Peyer's patch (tissue), 4 donors: ENCODE measurements at regions not wholly inside any gene's neighbourhood (a gene's known extent, or its start where the extent isn't known, plus 50 kb on each side); places are given as distances from the start of the nearest gene placed in this dataset.

ENCODE experiments used
- POLR2A ChIP-seq, 2 donors: fragments of 450-650 bp; IDR thresholded peaks; one replicate each; pipeline ENCODE4 v1.5.1; 2017; ENCODE audit warnings: antibody characterized with exemption in 2 of 2, mild to moderate bottlenecking in 2 of 2, moderate library complexity in 2 of 2
- TF ChIP-seq, protein P1 (sequence below), 6 experiments: fragments of 450-650 bp in 4 of 6; fragments of 200-600 bp in 2 of 6; sonication (generic) in 1 of 6; IDR thresholded peaks; one replicate each; pipeline ENCODE4 v1.5.1; 2017 to 2019; ENCODE audit warnings: antibody characterized with exemption in 6 of 6, mild to moderate bottlenecking in 3 of 6, moderate library complexity in 1 of 6

DNA sequence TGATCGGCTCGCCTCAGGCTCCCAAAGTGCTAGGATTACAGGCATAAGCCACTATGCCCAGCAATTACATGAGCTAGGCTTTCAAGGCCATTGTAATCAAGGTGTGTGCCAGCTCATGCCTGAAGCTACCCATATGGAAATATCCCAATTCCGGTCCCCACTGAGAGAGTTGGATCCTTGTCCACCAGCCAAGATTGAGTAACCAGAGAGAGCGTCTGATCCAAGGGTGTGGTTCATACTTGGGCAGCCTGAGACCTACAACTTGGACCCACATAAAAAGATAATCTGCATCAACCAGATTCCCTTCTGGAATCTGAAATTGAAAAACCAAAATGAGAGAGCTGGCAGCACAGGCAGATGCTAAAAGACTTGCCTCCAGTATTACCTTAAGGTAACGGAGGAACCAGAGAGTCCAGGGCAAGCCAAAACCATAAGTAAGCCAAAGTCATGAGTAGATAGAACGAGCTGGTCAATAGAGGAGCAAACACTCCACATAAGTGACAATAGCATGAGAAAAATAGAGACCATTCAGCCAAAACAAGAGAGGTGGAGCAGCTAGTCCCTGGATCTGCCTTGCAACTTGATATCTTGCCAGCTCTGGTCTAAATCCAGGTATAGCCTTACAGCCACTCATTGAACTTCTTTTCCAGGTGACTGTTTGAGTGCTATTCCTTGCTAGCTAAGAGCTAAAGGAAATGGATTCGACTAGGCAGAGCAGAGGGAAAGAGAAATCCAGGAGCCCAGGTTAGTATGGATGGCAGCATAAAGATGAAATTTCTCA, 63.8 kb upstream of the ATP1A1 start:
- TF ChIP-seq, protein P1, sequence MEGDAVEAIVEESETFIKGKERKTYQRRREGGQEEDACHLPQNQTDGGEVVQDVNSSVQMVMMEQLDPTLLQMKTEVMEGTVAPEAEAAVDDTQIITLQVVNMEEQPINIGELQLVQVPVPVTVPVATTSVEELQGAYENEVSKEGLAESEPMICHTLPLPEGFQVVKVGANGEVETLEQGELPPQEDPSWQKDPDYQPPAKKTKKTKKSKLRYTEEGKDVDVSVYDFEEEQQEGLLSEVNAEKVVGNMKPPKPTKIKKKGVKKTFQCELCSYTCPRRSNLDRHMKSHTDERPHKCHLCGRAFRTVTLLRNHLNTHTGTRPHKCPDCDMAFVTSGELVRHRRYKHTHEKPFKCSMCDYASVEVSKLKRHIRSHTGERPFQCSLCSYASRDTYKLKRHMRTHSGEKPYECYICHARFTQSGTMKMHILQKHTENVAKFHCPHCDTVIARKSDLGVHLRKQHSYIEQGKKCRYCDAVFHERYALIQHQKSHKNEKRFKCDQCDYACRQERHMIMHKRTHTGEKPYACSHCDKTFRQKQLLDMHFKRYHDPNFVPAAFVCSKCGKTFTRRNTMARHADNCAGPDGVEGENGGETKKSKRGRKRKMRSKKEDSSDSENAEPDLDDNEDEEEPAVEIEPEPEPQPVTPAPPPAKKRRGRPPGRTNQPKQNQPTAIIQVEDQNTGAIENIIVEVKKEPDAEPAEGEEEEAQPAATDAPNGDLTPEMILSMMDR (IDR thresholded peaks at IDR 0.05) = no peak
- no peak for TF ChIP-seq POLR2A (IDR thresholded peaks at IDR 0.05)
